GM12878 (cell line): ENCODE measurements at regions not wholly inside any gene's neighbourhood (a gene's known extent, or its start where the extent isn't known, plus 50 kb on each side); places are given as distances from the start of the nearest gene placed in this dataset.

Source experiments
- ASH2L ChIP-seq: fragments of 300-600, 200-600 bp; sonication (generic); IDR thresholded peaks from 2 replicates; pipeline ENCODE4 v1.6.1; 2017; ENCODE audit warnings: low read depth, mild to moderate bottlenecking, borderline replicate concordance
- CTCF ChIP-seq, 3 experiments: IDR thresholded peaks in 2 of 3; conservative IDR thresholded peaks in 1 of 3; 2 replicates each; pipeline ENCODE4 v1.5.1; 2011; ENCODE audit warnings: low read depth in 3 of 3, low read length in 3 of 3, mild to moderate bottlenecking in 3 of 3, control low read depth in 2 of 3, moderate library complexity in 2 of 3, inconsistent platforms in 1 of 3, mixed read lengths in 1 of 3; ENCODE audit not compliant: control insufficient read depth in 2 of 3, insufficient read depth in 1 of 3; ENCODE audit errors: extremely low read depth in 1 of 3
- NFIC ChIP-seq: IDR thresholded peaks from 2 replicates; pipeline ENCODE4 v1.6.1; 2012; ENCODE audit warnings: low read depth, mild to moderate bottlenecking, inconsistent platforms, low read length, moderate library complexity

GRCh38 chr16:79757163-79757562 lies 156.6 kb upstream of the MAF start:
- TF ChIP-seq ASH2L (no peak), NFIC (no peak), CTCF (IDR thresholded peaks at IDR 0.05 in 2 of 3, conservative IDR thresholded peaks at IDR 0.05 in 1 of 3; ENCODE audit: control insufficient read depth in 2 of 3, extremely low read depth in 1 of 3, insufficient read depth in 1 of 3, low read depth in 3 of 3, low read length in 3 of 3) (no peak)
